Heart right ventricle (tissue), 16 donors: ENCODE measurements at regions not wholly inside any gene's neighbourhood (a gene's known extent, or its start where the extent isn't known, plus 50 kb on each side); places are given as distances from the start of the nearest gene placed in this dataset.

Source experiments
- ATAC-seq, 8 donors: fragments of 200-7000 bp; cut with Tn5 transposase; one replicate each; pipeline ENCODE4 v1.9.1; 2020; ENCODE audit warnings: mild to moderate bottlenecking in 8 of 8, moderate library complexity in 8 of 8, moderate number of reproducible peaks in 1 of 8
- DNase-seq, 2 donors: peaks; one replicate each; pipeline ENCODE4 v3.0.0-alpha.2; 2020
- H3K27ac ChIP-seq, 10 donors: fragments of 200-600 bp; sonication (generic) in 2 of 10; one replicate each; pipeline versions ENCODE4 v1.5.0 to v1.8.0; 2020 to 2022; ENCODE audit warnings: mild to moderate bottlenecking in 3 of 10
- H3K27me3 ChIP-seq, 7 donors: fragments of 200-600 bp; one replicate each; pipeline ENCODE4 v1.8.0; 2021 to 2022; ENCODE audit warnings: mild to moderate bottlenecking in 2 of 7
- H3K36me3 ChIP-seq, 9 donors: fragments of 200-600 bp; sonication (generic) in 1 of 9; one replicate each; pipeline versions ENCODE4 v1.5.0 to v1.8.0; 2020 to 2022; ENCODE audit warnings: mild to moderate bottlenecking in 2 of 9
- H3K4me1 ChIP-seq, 9 donors: fragments of 200-600 bp; sonication (generic) in 1 of 9; one replicate each; pipeline versions ENCODE4 v1.5.0 to v1.8.0; 2020 to 2022; ENCODE audit warnings: mild to moderate bottlenecking in 4 of 9
- H3K4me3 ChIP-seq, 10 donors: fragments of 200-600 bp; sonication (generic) in 2 of 10; one replicate each; pipeline versions ENCODE4 v1.5.0 to v1.8.0; 2020 to 2022; ENCODE audit warnings: mild to moderate bottlenecking in 7 of 10, moderate library complexity in 2 of 10
- H3K9me3 ChIP-seq, 11 donors: fragments of 200-600 bp in 10 of 11; sonication (generic) in 2 of 11; one replicate each; pipeline versions ENCODE4 v1.5.0 to v1.8.0; 2013 to 2022; ENCODE audit warnings: mild to moderate bottlenecking in 2 of 11, control low read depth in 1 of 11, moderate library complexity in 1 of 11
- CTCF ChIP-seq, 9 donors: fragments of 200-600 bp; sonication (generic) in 2 of 9; IDR thresholded peaks; one replicate each; pipeline versions ENCODE4 v1.5.0 to v1.8.0; 2021 to 2022; ENCODE audit warnings: antibody characterized with exemption in 9 of 9, mild to moderate bottlenecking in 5 of 9, moderate library complexity in 1 of 9
- WGBS, 2 donors: extraction: QIAGEN DNeasy Blood & Tissue Kit; methylation state at CpG; one replicate each; pipeline ENCODE4 v1.1.7; 2013; ENCODE audit warnings: inconsistent platforms in 1 of 2; 5-methylcytosine and 5-hydroxymethylcytosine counted together
- intact Hi-C, 10 donors: fragments of 100-400 bp; cut with DNase I; formaldehyde crosslinking; loops; one replicate each; pipeline versions ENCODE4 v1.11.1 to v1.14.2; 2022
- donor health status: Arrhythmogenic right ventricular cardiomyopathy.
- donor health status: ischemic (EF 13 %, LVEDD 7.1; RV severe dilation, severe dysfunction).
- donor health status: healthy with polysubstance abuse.
- donor health status: DM: no; HTN: yes; CAD: no.
- donor health status: DM: no; HTN: no; CAD: no.
- donor health status: ischemic (EF 25% LVEDD 6.9; RV normal size, moderate dysfunction).
- donor health status: ischemic (EF 25% LVEDD 5.7; RV mildly dilated, moderate dysfunction).
- donor health status: healthy.
- donor health status: DM: yes; HTN: yes; CAD: no.
- donor health status: Ischemic cardiomyopathy.
- donor health status: ischemic (EF 35%, LVEDD 5.7; RV mildly dilated, moderate dysfunction).
- donor health status: nonischemic (EF 11% LVEDD 7.7; RV severe dilation, severe dysfunction).
- donor health status: DM: yes; HTN: yes; CAD: no.
- donor health status: PGD.
- donor health status: ischemic (EF 29% LVEDD 5.4; RV normal size, mild dysfunction).
- donor health status: nonischemic (EF 23%, LVEDD 6.1; RV moderate dilation, normal function).

GRCh38 chrX:129239371-129239770 is 283.9 kb downstream of the SMARCA1 start:
- 54 to 60% methylated on average over 2 of the region's 2 CpGs for WGBS, 2 donors
- H3K27ac ChIP-seq = no peak overlapping the region
- no peaks in the 10 kb centered on the region for H3K4me1 ChIP-seq
- TF ChIP-seq CTCF (IDR thresholded peaks at IDR 0.05) = no peak
- no peak for DNase-seq
- no peaks in the 10 kb centered on the region for H3K36me3 ChIP-seq
- intact Hi-C loops = no loop called here
- H3K27me3 ChIP-seq = no peaks in the 10 kb centered on the region
- no peaks in the 10 kb centered on the region for H3K9me3 ChIP-seq
- ATAC-seq = no peak
- no peak overlapping the region for H3K4me3 ChIP-seq

- no peak overlapping the region for H3K27ac ChIP-seq
- intact Hi-C loops = no loop called here
- no peak for TF ChIP-seq CTCF (IDR thresholded peaks at IDR 0.05)
- ATAC-seq (no peak), DNase-seq (no peak)
- H3K9me3 ChIP-seq = no peaks in the 10 kb centered on the region
- H3K27me3 ChIP-seq = no peaks in the 10 kb centered on the region
- no peaks in the 10 kb centered on the region for H3K36me3 ChIP-seq
- H3K4me1 ChIP-seq = no peaks in the 10 kb centered on the region
- WGBS, 2 donors = 64 to 78% methylated on average over 3 of the region's 3 CpGs
- no peak overlapping the region for H3K4me3 ChIP-seq
These were observed 285.3 kb downstream of the SMARCA1 start for GRCh38 chrX:129238011-129238410.

GRCh38 chrX:129235903-129236302 is 287.4 kb downstream of the SMARCA1 start:
- no peak for DNase-seq
- intact Hi-C loops = no loop called here
- WGBS, 2 donors = 39 to 62% methylated on average over 1 of the region's 1 CpG
- no peaks in the 10 kb centered on the region for H3K9me3 ChIP-seq
- no peaks in the 10 kb centered on the region for H3K36me3 ChIP-seq
- H3K27ac ChIP-seq = no peak overlapping the region
- no peak for ATAC-seq
- H3K4me1 ChIP-seq = no peaks in the 10 kb centered on the region
- TF ChIP-seq CTCF (IDR thresholded peaks at IDR 0.05) = no peak
- no peaks in the 10 kb centered on the region for H3K27me3 ChIP-seq
- no peak overlapping the region for H3K4me3 ChIP-seq

GRCh38 chrX:129233786-129234185 is 289.5 kb downstream of the SMARCA1 start:
- Histone ChIP-seq H3K9me3 (no peaks in the 10 kb centered on the region), H3K4me1 (no peaks in the 10 kb centered on the region), H3K36me3 (no peaks in the 10 kb centered on the region), H3K27ac (no peak overlapping the region), H3K27me3 (no peaks in the 10 kb centered on the region), H3K4me3 (no peak overlapping the region)
- no peak for ATAC-seq
- intact Hi-C loops = no loop called here
- no peak for DNase-seq
- WGBS, 2 donors = 59 to 85% methylated on average over 1 of the region's 1 CpG
- no peak for TF ChIP-seq CTCF (IDR thresholded peaks at IDR 0.05)
